Fibroblast of mammary gland (primary cell): ENCODE measurements at regions not wholly inside any gene's neighbourhood (a gene's known extent, or its start where the extent isn't known, plus 50 kb on each side); places are given as distances from the start of the nearest gene placed in this dataset.

Experiments used
- DNase-seq: peaks from one replicate; pipeline ENCODE4 v3.0.0-alpha.2; 2010; ENCODE audit warnings: low read depth
- H3K4me3 ChIP-seq: 2 replicates; pipeline ENCODE4 v1.5.1; 2011; ENCODE audit warnings: low read depth, mild to moderate bottlenecking, low read length, moderate library complexity; ENCODE audit not compliant: control insufficient read depth
- CTCF ChIP-seq: conservative IDR thresholded peaks from 2 replicates; pipeline ENCODE4 v1.5.1; 2011; ENCODE audit warnings: low read depth, low read length, inconsistent platforms; ENCODE audit not compliant: control insufficient read depth, insufficient read depth

GRCh38 chr17:27069842-27070508 is 223.9 kb upstream of the WSB1 start:
- no peak overlapping the region for H3K4me3 ChIP-seq
- DNase-seq, result no peak
- no peak for TF ChIP-seq CTCF

GRCh38 chr17:27070836-27071235 is 223.1 kb upstream of the WSB1 start:
- DNase-seq, result no peak
- H3K4me3 ChIP-seq, result no peak overlapping the region
- no peak for TF ChIP-seq CTCF

GRCh38 chr17:27072885-27073284 is 221.0 kb upstream of the WSB1 start:
- DNase-seq, result no peak
- TF ChIP-seq CTCF, result no peak
- no peak overlapping the region for H3K4me3 ChIP-seq

- no peak for DNase-seq
- TF ChIP-seq CTCF, result no peak
Measured at GRCh38 chr17:27076814-27077213, 217.1 kb upstream of the WSB1 start.

GRCh38 chr17:27078296-27078695 is 215.6 kb upstream of the WSB1 start:
- TF ChIP-seq CTCF, result no peak
- no peak for DNase-seq
- H3K4me3 ChIP-seq, result no peak overlapping the region

More at GRCh38 chr17:27076814-27077213, 217.1 kb upstream of the WSB1 start:
- H3K4me3 ChIP-seq, result no peak overlapping the region

- H3K4me3 ChIP-seq, result no peak overlapping the region
- no peak for TF ChIP-seq CTCF
- no peak for DNase-seq
Measured at GRCh38 chr17:27079660-27080059, 214.3 kb upstream of the WSB1 start.
